Natural killer cell (primary cell): ENCODE measurements at regions not wholly inside any gene's neighbourhood (a gene's known extent, or its start where the extent isn't known, plus 50 kb on each side); places are given as distances from the start of the nearest gene placed in this dataset.

Experiments
- ATAC-seq, 3 donors: fragments of 150-1000 bp in 2 of 3; fragments of 200-7000 bp in 1 of 3; cut with Tn5 transposase; 1 replicate in 1 of 3; 2 replicates in 2 of 3; pipeline ENCODE4 v1.10.0; 2021; ENCODE audit warnings: mild to moderate bottlenecking in 2 of 3, moderate library complexity in 2 of 3
- DNase-seq, 2 donors: peaks; one replicate each; pipeline versions ENCODE4 v3.0.0 to v3.0.0-alpha.2; 2013 to 2021; ENCODE audit warnings: mixed read lengths in 1 of 2
- H3K27ac ChIP-seq: one replicate; pipeline ENCODE4 v1.5.1; 2013; ENCODE audit warnings: mild to moderate bottlenecking, low read length
- H3K27me3 ChIP-seq: one replicate; pipeline ENCODE4 v1.6.1; 2013; ENCODE audit warnings: low read length; ENCODE audit not compliant: control insufficient read depth, insufficient read depth
- H3K36me3 ChIP-seq: one replicate; pipeline ENCODE4 v1.6.1; 2013; ENCODE audit warnings: low read length; ENCODE audit not compliant: control insufficient read depth, insufficient read depth
- H3K4me1 ChIP-seq: one replicate; pipeline ENCODE4 v1.6.1; 2013; ENCODE audit warnings: low read length; ENCODE audit not compliant: control insufficient read depth, insufficient read depth
- H3K4me3 ChIP-seq: one replicate; pipeline ENCODE4 v1.5.1; 2013; ENCODE audit warnings: low read length
- H3K9me3 ChIP-seq: one replicate; pipeline ENCODE4 v1.6.1; 2013; ENCODE audit warnings: low read length; ENCODE audit not compliant: control insufficient read depth, insufficient read depth
- H3K27ac Mint-ChIP-seq, 2 donors: one replicate each; pipeline ENCODE4 v1.8.0; 2022; ENCODE audit warnings: mild to moderate bottlenecking in 2 of 2, mixed read lengths in 2 of 2, moderate library complexity in 1 of 2
- H3K27me3 Mint-ChIP-seq, 2 donors: one replicate each; pipeline ENCODE4 v1.8.0; 2022; ENCODE audit warnings: low read depth in 2 of 2, mixed read lengths in 2 of 2
- H3K36me3 Mint-ChIP-seq: one replicate; pipeline ENCODE4 v1.8.0; 2022; ENCODE audit warnings: mixed read lengths
- H3K4me1 Mint-ChIP-seq, 2 donors: one replicate each; pipeline ENCODE4 v1.8.0; 2022; ENCODE audit warnings: mixed read lengths in 2 of 2
- H3K4me3 Mint-ChIP-seq: one replicate; pipeline ENCODE4 v1.8.0; 2022; ENCODE audit warnings: mild to moderate bottlenecking, moderate library complexity, mixed read lengths
- H3K9me3 Mint-ChIP-seq, 2 donors: one replicate each; pipeline ENCODE4 v1.8.0; 2022; ENCODE audit warnings: mixed read lengths in 2 of 2
- WGBS: methylation state at CpG from one replicate; pipeline ENCODE4 v1.1.7; 2013; ENCODE audit warnings: missing lambda C conversion rate; ENCODE audit not compliant: insufficient coverage; 5-methylcytosine and 5-hydroxymethylcytosine counted together
- intact Hi-C: fragments of 100-400 bp; cut with micrococcal nuclease; formaldehyde crosslinking; loops from one replicate; pipeline ENCODE4 v1.14.2; 2022
- TF ChIP-seq, protein P1 (sequence below): fragments of 200-600 bp; IDR thresholded peaks from one replicate; pipeline ENCODE4 v1.8.0; 2022; ENCODE audit warnings: antibody characterized with exemption

- TF ChIP-seq, protein P1, sequence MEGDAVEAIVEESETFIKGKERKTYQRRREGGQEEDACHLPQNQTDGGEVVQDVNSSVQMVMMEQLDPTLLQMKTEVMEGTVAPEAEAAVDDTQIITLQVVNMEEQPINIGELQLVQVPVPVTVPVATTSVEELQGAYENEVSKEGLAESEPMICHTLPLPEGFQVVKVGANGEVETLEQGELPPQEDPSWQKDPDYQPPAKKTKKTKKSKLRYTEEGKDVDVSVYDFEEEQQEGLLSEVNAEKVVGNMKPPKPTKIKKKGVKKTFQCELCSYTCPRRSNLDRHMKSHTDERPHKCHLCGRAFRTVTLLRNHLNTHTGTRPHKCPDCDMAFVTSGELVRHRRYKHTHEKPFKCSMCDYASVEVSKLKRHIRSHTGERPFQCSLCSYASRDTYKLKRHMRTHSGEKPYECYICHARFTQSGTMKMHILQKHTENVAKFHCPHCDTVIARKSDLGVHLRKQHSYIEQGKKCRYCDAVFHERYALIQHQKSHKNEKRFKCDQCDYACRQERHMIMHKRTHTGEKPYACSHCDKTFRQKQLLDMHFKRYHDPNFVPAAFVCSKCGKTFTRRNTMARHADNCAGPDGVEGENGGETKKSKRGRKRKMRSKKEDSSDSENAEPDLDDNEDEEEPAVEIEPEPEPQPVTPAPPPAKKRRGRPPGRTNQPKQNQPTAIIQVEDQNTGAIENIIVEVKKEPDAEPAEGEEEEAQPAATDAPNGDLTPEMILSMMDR = no peak
- 66% methylated on average over 2 of the region's 2 CpGs for WGBS
- peaks cover under 1% of the 10 kb centered on the region in 2 donors for H3K9me3 Mint-ChIP-seq
- no peaks in the 10 kb centered on the region for H3K36me3 Mint-ChIP-seq
- no peaks in the 10 kb centered on the region for H3K9me3 ChIP-seq
- no peak overlapping the region for H3K4me3 ChIP-seq
- no peaks in the 10 kb centered on the region for H3K4me1 Mint-ChIP-seq
- no peak overlapping the region for H3K27ac ChIP-seq
- DNase-seq = no peak
- H3K36me3 ChIP-seq = no peaks in the 10 kb centered on the region
- intact Hi-C loops = no loop called here
- H3K27me3 ChIP-seq = no peaks in the 10 kb centered on the region
- H3K27ac Mint-ChIP-seq = no peak overlapping the region
- H3K27me3 Mint-ChIP-seq = peaks cover 7 to 23% of the 10 kb centered on the region in 2 donors
- no peak for ATAC-seq
- H3K4me1 ChIP-seq = no peaks in the 10 kb centered on the region
- H3K4me3 Mint-ChIP-seq = no peak overlapping the region
Observed at GRCh38 chr15:29420188-29420587, 150.6 kb upstream of the NSMCE3 start.

- intact Hi-C loops = no loop called here
- TF ChIP-seq, protein P1 = no peak
- WGBS = no CpG with 5 or more reads among the region's 1 CpG
Observed at GRCh38 chr15:29418931-29419330, 149.3 kb upstream of the NSMCE3 start.

GRCh38 chr15:29418178-29418577, 148.6 kb upstream of the NSMCE3 start:
- intact Hi-C loops = no loop called here
- no peak overlapping the region for H3K4me3 ChIP-seq
- TF ChIP-seq, protein P1 = no peak
- Mint-ChIP-seq H3K4me1 (no peaks in the 10 kb centered on the region), H3K27me3 (peaks cover 10 to 23% of the 10 kb centered on the region in 2 donors), H3K36me3 (no peaks in the 10 kb centered on the region), H3K27ac (no peak overlapping the region), H3K4me3 (no peak overlapping the region), H3K9me3 (no peaks in the 10 kb centered on the region)
- ATAC-seq (no peak), DNase-seq (no peak)
- no peaks in the 10 kb centered on the region for H3K9me3 ChIP-seq
- H3K27ac ChIP-seq = no peak overlapping the region
- no peaks in the 10 kb centered on the region for H3K36me3 ChIP-seq
- 88% methylated on average over 4 of the region's 4 CpGs for WGBS
- no peaks in the 10 kb centered on the region for H3K4me1 ChIP-seq
- no peaks in the 10 kb centered on the region for H3K27me3 ChIP-seq

More at GRCh38 chr15:29418931-29419330, 149.3 kb upstream of the NSMCE3 start:
- Histone ChIP-seq H3K36me3 (no peaks in the 10 kb centered on the region), H3K27me3 (no peaks in the 10 kb centered on the region), H3K9me3 (no peaks in the 10 kb centered on the region), H3K27ac (no peak overlapping the region), H3K4me3 (no peak overlapping the region), H3K4me1 (no peaks in the 10 kb centered on the region)
- Mint-ChIP-seq H3K27ac (no peak overlapping the region), H3K36me3 (no peaks in the 10 kb centered on the region), H3K4me1 (no peaks in the 10 kb centered on the region), H3K9me3 (no peaks in the 10 kb centered on the region), H3K4me3 (no peak overlapping the region), H3K27me3 (peaks cover 7 to 23% of the 10 kb centered on the region in 2 donors)
- DNase-seq (no peak), ATAC-seq (no peak)

DNA sequence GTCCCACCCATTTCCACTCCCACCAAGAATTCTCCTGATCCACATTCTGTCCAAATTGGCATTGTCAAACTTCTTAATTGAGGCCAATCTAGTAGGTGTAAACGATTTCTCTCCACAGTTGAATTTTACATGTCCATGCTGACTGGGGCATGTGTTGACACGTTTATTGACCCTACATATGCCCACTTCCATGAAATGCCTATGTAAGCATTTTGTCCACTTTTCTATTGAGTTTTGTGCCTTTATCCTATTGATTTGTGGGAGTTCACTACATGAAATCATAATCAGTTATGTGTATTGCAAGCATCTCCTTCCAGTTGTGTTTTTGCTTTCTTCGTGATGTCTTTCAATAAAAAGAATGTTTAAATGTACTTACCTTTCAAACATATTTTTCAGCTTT, 141.7 kb upstream of the NSMCE3 start:
- no peaks in the 10 kb centered on the region for H3K4me1 ChIP-seq
- peaks cover 13 to 21% of the 10 kb centered on the region in 2 donors for H3K27me3 Mint-ChIP-seq
- no peaks in the 10 kb centered on the region for H3K27me3 ChIP-seq
- no peaks in the 10 kb centered on the region for H3K9me3 ChIP-seq
- ATAC-seq = no peak
- intact Hi-C loops = no loop called here
- H3K4me1 Mint-ChIP-seq = no peaks in the 10 kb centered on the region
- 92% methylated on average over 1 of the region's 3 CpGs for WGBS
- H3K36me3 Mint-ChIP-seq = no peaks in the 10 kb centered on the region
- no peaks in the 10 kb centered on the region for H3K9me3 Mint-ChIP-seq
- H3K4me3 Mint-ChIP-seq = no peak overlapping the region
- H3K27ac Mint-ChIP-seq = no peak overlapping the region
- H3K4me3 ChIP-seq = no peak overlapping the region
- TF ChIP-seq, protein P1 = no peak
- no peak for DNase-seq
- no peak overlapping the region for H3K27ac ChIP-seq
- no peaks in the 10 kb centered on the region for H3K36me3 ChIP-seq
